Upper lobe of left lung (tissue), 6 donors: ENCODE measurements at regions not wholly inside any gene's neighbourhood (a gene's known extent, or its start where the extent isn't known, plus 50 kb on each side); places are given as distances from the start of the nearest gene placed in this dataset.
"Not testable (repeated sequence)": the region's sequence is repeated elsewhere in the genome, so short reads cannot be mapped to it uniquely, and the experiment has no call there.

Experiments used
- ATAC-seq, 2 donors: fragments of 200-7000 bp; cut with Tn5 transposase; one replicate each; pipeline ENCODE4 v1.9.1; 2022; ENCODE audit warnings: mild to moderate bottlenecking in 2 of 2, moderate library complexity in 2 of 2; ENCODE audit not compliant: low FRiP score in 2 of 2
- DNase-seq, 2 donors: peaks; one replicate each; pipeline ENCODE4 v3.0.0-alpha.2; 2019 to 2020
- H3K27ac ChIP-seq, 4 donors: fragments of 200-600 bp; sonication (generic); one replicate each; pipeline ENCODE4 v1.5.1; 2016 to 2019
- H3K27me3 ChIP-seq, 4 donors: fragments of 200-600 bp; sonication (generic); one replicate each; pipeline ENCODE4 v1.5.1; 2017 to 2019
- H3K36me3 ChIP-seq, 4 donors: fragments of 200-600 bp; sonication (generic); one replicate each; pipeline ENCODE4 v1.5.1; 2016 to 2019
- H3K4me1 ChIP-seq, 4 donors: fragments of 200-600 bp; sonication (generic); one replicate each; pipeline ENCODE4 v1.5.1; 2018 to 2019
- H3K4me3 ChIP-seq, 4 donors: fragments of 200-600 bp; sonication (generic); one replicate each; pipeline ENCODE4 v1.5.1; 2017 to 2019; ENCODE audit warnings: mild to moderate bottlenecking in 2 of 4, moderate library complexity in 1 of 4
- H3K9me3 ChIP-seq, 4 donors: fragments of 200-600 bp; sonication (generic); one replicate each; pipeline ENCODE4 v1.5.1; 2018 to 2019
- EP300 ChIP-seq, 4 donors: sonication (generic); formaldehyde crosslinking; IDR thresholded peaks; one replicate each; pipeline ENCODE4 v1.5.1; 2017; ENCODE audit warnings: antibody characterized with exemption in 4 of 4, control low read depth in 2 of 4
- POLR2A ChIP-seq, 4 donors: fragments of 450-650 bp; IDR thresholded peaks; one replicate each; pipeline ENCODE4 v1.5.1; 2016 to 2017; ENCODE audit warnings: antibody characterized with exemption in 4 of 4, mild to moderate bottlenecking in 2 of 4
- POLR2AphosphoS5 ChIP-seq, 2 donors: sonication (generic); formaldehyde crosslinking; IDR thresholded peaks; one replicate each; pipeline ENCODE4 v1.5.1; 2017; ENCODE audit warnings: antibody characterized with exemption in 2 of 2
- WGBS, 2 donors: methylation state at CpG; one replicate each; pipeline ENCODE4 v1.1.5; 2017 to 2018; 5-methylcytosine and 5-hydroxymethylcytosine counted together
- TF ChIP-seq, protein P1 (sequence below), 6 experiments: fragments of 450-650 bp in 4 of 6; fragments of 200-600 bp in 2 of 6; sonication (generic) in 2 of 6; IDR thresholded peaks; one replicate each; pipeline ENCODE4 v1.5.1; 2016 to 2019; ENCODE audit warnings: antibody characterized with exemption in 6 of 6
- donor health status: DM: no; HTN: no; CAD: no; lungs with moderate emphysema.
- donor health status: DM: no; HTN: yes; CAD: no; lungs with severe emphysema.

DNA sequence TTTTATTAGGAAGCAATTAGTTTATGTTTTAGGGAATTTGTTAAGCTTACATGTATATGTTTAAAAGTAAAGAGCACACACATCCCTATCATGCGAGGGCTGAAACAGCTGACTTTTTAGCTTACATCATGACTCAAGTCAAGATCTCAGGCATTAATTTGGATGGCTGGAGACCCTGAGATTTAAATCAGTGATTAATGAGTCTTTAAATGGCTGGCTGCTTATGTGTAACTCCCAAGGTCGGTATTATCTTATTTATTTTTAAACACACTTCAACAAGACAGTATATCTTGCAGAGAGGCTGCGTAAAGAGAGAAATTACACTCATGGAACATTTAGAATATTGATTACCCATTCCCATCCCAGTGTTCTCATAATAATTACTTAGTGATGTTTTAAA is 169.4 kb downstream of the KBTBD8 start:
- Histone ChIP-seq H3K27me3 (no peaks in the 10 kb centered on the region), H3K4me1 (no peaks in the 10 kb centered on the region), H3K9me3 (no peaks in the 10 kb centered on the region), H3K36me3 (no peaks in the 10 kb centered on the region), H3K4me3 (no peak overlapping the region), H3K27ac (no peak overlapping the region)
- WGBS, 2 donors: 45 to 51% methylated on average over 3 of the region's 3 CpGs
- TF ChIP-seq, protein P1, sequence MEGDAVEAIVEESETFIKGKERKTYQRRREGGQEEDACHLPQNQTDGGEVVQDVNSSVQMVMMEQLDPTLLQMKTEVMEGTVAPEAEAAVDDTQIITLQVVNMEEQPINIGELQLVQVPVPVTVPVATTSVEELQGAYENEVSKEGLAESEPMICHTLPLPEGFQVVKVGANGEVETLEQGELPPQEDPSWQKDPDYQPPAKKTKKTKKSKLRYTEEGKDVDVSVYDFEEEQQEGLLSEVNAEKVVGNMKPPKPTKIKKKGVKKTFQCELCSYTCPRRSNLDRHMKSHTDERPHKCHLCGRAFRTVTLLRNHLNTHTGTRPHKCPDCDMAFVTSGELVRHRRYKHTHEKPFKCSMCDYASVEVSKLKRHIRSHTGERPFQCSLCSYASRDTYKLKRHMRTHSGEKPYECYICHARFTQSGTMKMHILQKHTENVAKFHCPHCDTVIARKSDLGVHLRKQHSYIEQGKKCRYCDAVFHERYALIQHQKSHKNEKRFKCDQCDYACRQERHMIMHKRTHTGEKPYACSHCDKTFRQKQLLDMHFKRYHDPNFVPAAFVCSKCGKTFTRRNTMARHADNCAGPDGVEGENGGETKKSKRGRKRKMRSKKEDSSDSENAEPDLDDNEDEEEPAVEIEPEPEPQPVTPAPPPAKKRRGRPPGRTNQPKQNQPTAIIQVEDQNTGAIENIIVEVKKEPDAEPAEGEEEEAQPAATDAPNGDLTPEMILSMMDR (IDR thresholded peaks at IDR 0.05): no peak
- ATAC-seq: no peak
- DNase-seq: no peak

DNA sequence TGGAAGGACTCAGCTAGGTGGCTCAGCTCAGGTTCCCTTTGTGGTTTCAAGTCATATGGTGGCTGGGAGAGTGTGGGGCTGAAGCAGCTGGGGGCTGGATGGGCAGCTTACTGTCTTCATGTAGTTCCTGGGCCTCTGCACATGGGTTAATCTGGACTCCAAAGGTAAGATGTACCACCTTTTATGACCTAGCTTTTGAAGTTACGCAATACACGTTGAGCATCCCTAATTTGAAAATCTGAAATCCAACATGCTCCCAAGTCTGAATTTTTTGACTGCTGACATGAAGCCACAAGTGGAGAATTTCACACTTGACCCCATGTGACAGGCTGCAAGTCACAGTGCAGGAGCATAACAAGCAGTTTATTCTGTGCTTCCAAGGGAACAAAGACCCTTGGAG is 173.7 kb downstream of the KBTBD8 start:
- no peak for TF ChIP-seq POLR2AphosphoS5 (IDR thresholded peaks at IDR 0.05)
- no peak for TF ChIP-seq POLR2A (IDR thresholded peaks at IDR 0.05)
- TF ChIP-seq, protein P1 (IDR thresholded peaks at IDR 0.05): no peak
- no peak for TF ChIP-seq EP300 (IDR thresholded peaks at IDR 0.05)
- Histone ChIP-seq H3K4me3 (no peak overlapping the region), H3K36me3 (no peaks in the 10 kb centered on the region), H3K27me3 (no peaks in the 10 kb centered on the region), H3K4me1 (no peaks in the 10 kb centered on the region), H3K9me3 (peaks cover 0 to 12% (median 0%) of the 10 kb centered on the region in 4 donors), H3K27ac (no peak overlapping the region)
- no peak for ATAC-seq
- no peak for DNase-seq
- 87 to 89% methylated on average over 2 of the region's 2 CpGs for WGBS, 2 donors

DNA sequence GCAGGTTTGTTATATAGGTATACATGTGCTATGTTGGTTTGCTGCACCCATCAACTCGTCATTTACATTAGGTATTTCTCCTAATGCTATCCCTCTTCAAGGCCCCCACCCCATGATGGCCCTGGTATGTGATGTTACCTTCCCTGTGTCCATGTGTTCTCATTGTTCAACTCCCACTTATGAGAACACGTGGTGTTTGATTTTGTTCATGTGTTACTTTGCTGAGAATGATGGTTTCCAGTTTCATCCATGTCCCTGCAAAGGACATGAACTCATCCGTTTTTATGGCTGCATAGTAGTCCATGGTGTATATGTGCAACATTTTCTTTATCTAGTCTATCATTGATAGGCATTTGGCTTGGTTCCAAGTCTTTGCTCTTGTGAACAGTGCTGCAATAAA is 175.0 kb downstream of the KBTBD8 start:
- WGBS, 2 donors: 69 to 74% methylated on average over 3 of the region's 3 CpGs

DNA sequence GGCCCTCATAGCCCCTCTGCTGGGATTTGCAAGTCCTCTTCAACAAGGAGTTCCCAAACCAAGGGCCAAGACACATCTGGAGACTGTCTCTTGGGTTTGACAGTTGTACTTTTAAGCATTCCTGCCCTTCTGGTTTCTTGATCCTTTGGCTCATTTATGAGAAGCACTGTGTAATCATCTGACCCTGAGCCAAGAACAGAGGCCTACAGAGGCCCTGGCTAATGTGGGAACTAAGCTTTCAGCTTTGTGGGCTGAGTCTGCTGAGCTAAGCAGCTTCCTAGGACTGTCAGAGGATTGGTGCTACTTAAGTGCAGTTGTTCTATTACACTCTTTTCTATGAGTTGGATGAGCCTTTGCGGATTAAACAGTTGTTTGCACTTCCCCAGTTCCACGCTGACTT is 178.3 kb downstream of the KBTBD8 start:
- no peaks in the 10 kb centered on the region for H3K4me1 ChIP-seq
- WGBS, 2 donors: 79 to 100% methylated on average over 2 of the region's 2 CpGs
- no peaks in the 10 kb centered on the region for H3K36me3 ChIP-seq
- H3K27ac ChIP-seq: no peak overlapping the region
- ATAC-seq (no peak), DNase-seq (no peak)
- TF ChIP-seq, protein P1 (IDR thresholded peaks at IDR 0.05): no peak
- no peak for TF ChIP-seq POLR2AphosphoS5 (IDR thresholded peaks at IDR 0.05)
- peaks cover 0 to 12% (median 0%) of the 10 kb centered on the region in 4 donors for H3K9me3 ChIP-seq
- no peak overlapping the region for H3K4me3 ChIP-seq
- H3K27me3 ChIP-seq: no peaks in the 10 kb centered on the region

More for the DNA sequence above, 175.0 kb downstream of the KBTBD8 start:
- DNase-seq, H3K27me3 ChIP-seq, ATAC-seq, H3K36me3 ChIP-seq, H3K4me3 ChIP-seq, H3K4me1 ChIP-seq, H3K27ac ChIP-seq: not testable (repeated sequence)
- H3K9me3 ChIP-seq: peaks cover 0 to 12% (median 0%) of the 10 kb centered on the region in 4 donors

DNA sequence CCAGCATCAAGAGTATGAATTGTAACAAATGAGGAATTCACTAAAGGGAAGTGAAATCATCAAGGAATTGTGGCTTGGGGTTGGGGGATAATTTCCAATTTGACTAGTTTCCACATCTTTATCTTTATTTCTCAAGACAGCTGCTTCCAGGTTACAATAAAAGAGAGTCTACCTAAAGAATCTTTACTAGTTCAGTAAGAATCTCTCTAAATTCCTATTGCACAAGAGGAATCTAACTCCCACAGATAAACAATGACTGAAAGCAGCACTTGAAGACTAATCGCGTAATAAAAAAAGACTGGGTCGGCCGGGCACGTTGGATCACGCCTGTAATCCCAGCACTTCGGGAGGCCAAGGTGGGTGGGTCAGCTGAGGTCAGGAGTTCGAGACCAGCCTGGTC is 194.4 kb downstream of the KBTBD8 start:
- Histone ChIP-seq H3K27ac (no peak overlapping the region), H3K36me3 (no peaks in the 10 kb centered on the region), H3K9me3 (no peaks in the 10 kb centered on the region), H3K4me1 (no peaks in the 10 kb centered on the region), H3K27me3 (no peaks in the 10 kb centered on the region), H3K4me3 (no peak overlapping the region)
- TF ChIP-seq POLR2AphosphoS5 (IDR thresholded peaks at IDR 0.05) (no peak), POLR2A (IDR thresholded peaks at IDR 0.05) (no peak), EP300 (IDR thresholded peaks at IDR 0.05) (no peak)
- TF ChIP-seq, protein P1 (IDR thresholded peaks at IDR 0.05): no peak
- 77 to 81% methylated on average over 8 of the region's 8 CpGs for WGBS, 2 donors
- no peak for ATAC-seq
- DNase-seq: peak in 1 of 2 donors; percentile 5
